OCI-LY7 (cell line): ENCODE measurements at regions not wholly inside any gene's neighbourhood (a gene's known extent, or its start where the extent isn't known, plus 50 kb on each side); places are given as distances from the start of the nearest gene placed in this dataset.

Experiments used
- BruUV-seq: library from RNA; stranded (reverse); fragments of 400-500 nt; replicated peaks from 2 replicates; lab custom pipeline; 2021; lab: Mats Ljungman, UMichigan
- CTCF ChIA-PET: fragments of 300-600 bp; sonication (Branson Sonifier 250); formaldehyde crosslinking; loops from one replicate; lab custom pipeline; 2022; ENCODE audit warnings: antibody characterized with exemption; ENCODE audit not compliant: unreplicated experiment; lab: Charles Lee
- POLR2A ChIA-PET: fragments of 300-600 bp; sonication (Branson Sonifier 250); formaldehyde crosslinking; loops from one replicate; lab custom pipeline; 2022; ENCODE audit warnings: antibody characterized with exemption; lab: Charles Lee
- DNase-seq: peaks from one replicate; pipeline ENCODE4 v3.0.0-alpha.2; 2015; ENCODE audit warnings: low spot score
- H2AFZ ChIP-seq: fragments of 200-600 bp; sonication (generic), shearing (Covaris generic); 2 replicates; pipeline ENCODE4 v1.6.1; 2014; ENCODE audit warnings: mild to moderate bottlenecking, antibody characterized with exemption, low read length, moderate library complexity
- H3K27ac ChIP-seq: fragments of 200-600 bp; sonication (generic); 2 replicates; pipeline ENCODE4 v1.5.1; 2014; ENCODE audit warnings: mixed run types, low read depth, mild to moderate bottlenecking, moderate library complexity, low read length, inconsistent platforms; ENCODE audit not compliant: poor library complexity, severe bottlenecking
- H3K36me3 ChIP-seq: fragments of 200-600 bp; sonication (generic); 2 replicates; pipeline ENCODE4 v1.6.1; 2014; ENCODE audit warnings: mild to moderate bottlenecking, antibody characterized with exemption, low read length, moderate library complexity, mixed read lengths; ENCODE audit not compliant: insufficient read depth
- H3K4me1 ChIP-seq: fragments of 200-600 bp; sonication (generic); 2 replicates; pipeline ENCODE4 v1.5.1; 2014; ENCODE audit warnings: mild to moderate bottlenecking, low read length; ENCODE audit not compliant: insufficient read depth, poor library complexity, severe bottlenecking
- H3K4me2 ChIP-seq: fragments of 200-600 bp; sonication (generic); 2 replicates; pipeline ENCODE4 v1.6.1; 2014; ENCODE audit warnings: mild to moderate bottlenecking, low read length
- H3K4me3 ChIP-seq: fragments of 200-600 bp; sonication (generic); 2 replicates; pipeline ENCODE4 v1.5.1; 2014; ENCODE audit warnings: mild to moderate bottlenecking, low read depth, low read length; ENCODE audit not compliant: poor library complexity, severe bottlenecking
- H3K79me2 ChIP-seq: fragments of 200-600 bp; sonication (generic); 2 replicates; pipeline ENCODE4 v1.6.1; 2016; ENCODE audit warnings: low read depth, mild to moderate bottlenecking, low read length, moderate library complexity, mixed read lengths; ENCODE audit not compliant: insufficient read depth
- H3K9me2 ChIP-seq: fragments of 200-600 bp; sonication (generic); 2 replicates; pipeline ENCODE4 v1.6.1; 2016; ENCODE audit warnings: mild to moderate bottlenecking, low read length, mixed read lengths; ENCODE audit not compliant: insufficient read depth
- H3K9me3 ChIP-seq: fragments of 200-600 bp; sonication (generic); 2 replicates; pipeline ENCODE4 v1.6.1; 2014; ENCODE audit warnings: mild to moderate bottlenecking, mixed run types, low read length, mixed read lengths
- H4K20me1 ChIP-seq: fragments of 200-600 bp; sonication (generic); 2 replicates; pipeline ENCODE4 v1.6.1; 2014; ENCODE audit warnings: mild to moderate bottlenecking, antibody characterized with exemption, low read length, moderate library complexity, mixed read lengths; ENCODE audit not compliant: insufficient read depth
- EZH2phosphoT487 ChIP-seq: fragments of 200-600 bp; sonication (generic); IDR thresholded peaks from 2 replicates; pipeline ENCODE4 v1.6.1; 2018; ENCODE audit warnings: low read depth, borderline replicate concordance, mild to moderate bottlenecking, mixed run types, antibody characterized with exemption, low read length, moderate library complexity, mixed read lengths
- intact Hi-C: fragments of 100-400 bp; cut with micrococcal nuclease; formaldehyde crosslinking; loops from one replicate; pipeline ENCODE4 v1.10.0; 2022; ENCODE audit not compliant: unreplicated experiment
- TF ChIP-seq, protein P1 (sequence below): fragments of 200-600 bp; sonication (generic); conservative IDR thresholded peaks from 2 replicates; pipeline ENCODE4 v1.5.1; 2014; ENCODE audit warnings: mild to moderate bottlenecking, antibody characterized with exemption, low read length, moderate library complexity, mixed read lengths

DNA sequence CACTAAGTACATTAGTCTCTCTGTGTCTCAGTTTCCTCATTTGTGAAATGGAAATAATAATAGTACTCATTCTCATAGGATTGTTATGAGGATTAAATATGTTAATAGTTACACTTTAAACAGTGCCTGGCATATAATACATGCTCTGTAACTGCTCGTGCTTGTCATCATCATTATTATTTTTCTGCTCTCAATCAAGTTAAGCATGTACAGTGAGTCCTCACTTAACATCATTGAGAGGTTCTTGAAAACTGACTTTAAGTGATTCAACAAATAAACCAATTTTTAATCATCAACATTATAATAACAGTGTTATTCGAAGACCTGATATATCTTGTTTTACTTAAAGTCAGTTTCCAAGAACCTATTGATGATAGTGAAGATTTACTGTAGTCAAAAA, 322.3 kb downstream of the ZFHX3 start:
- CTCF ChIA-PET: interaction anchor here (0.5 kb wide), 1 partner anchor 19 kb away, joined by 3 read pairs; no protein-coding TSS in a partner anchor
- no peak overlapping the region for H3K27ac ChIP-seq
- no peak overlapping the region for H3K4me2 ChIP-seq
- H4K20me1 ChIP-seq: no peaks in the 10 kb centered on the region
- H3K9me3 ChIP-seq: no peaks in the 10 kb centered on the region
- intact Hi-C loops: no loop called here
- no peaks in the 10 kb centered on the region for H3K4me1 ChIP-seq
- no peaks in the 10 kb centered on the region for H3K79me2 ChIP-seq
- H3K4me3 ChIP-seq: no peak overlapping the region
- H3K36me3 ChIP-seq: no peaks in the 10 kb centered on the region
- no peak for DNase-seq
- no peaks in the 10 kb centered on the region for H3K9me2 ChIP-seq
- TF ChIP-seq, protein P1, sequence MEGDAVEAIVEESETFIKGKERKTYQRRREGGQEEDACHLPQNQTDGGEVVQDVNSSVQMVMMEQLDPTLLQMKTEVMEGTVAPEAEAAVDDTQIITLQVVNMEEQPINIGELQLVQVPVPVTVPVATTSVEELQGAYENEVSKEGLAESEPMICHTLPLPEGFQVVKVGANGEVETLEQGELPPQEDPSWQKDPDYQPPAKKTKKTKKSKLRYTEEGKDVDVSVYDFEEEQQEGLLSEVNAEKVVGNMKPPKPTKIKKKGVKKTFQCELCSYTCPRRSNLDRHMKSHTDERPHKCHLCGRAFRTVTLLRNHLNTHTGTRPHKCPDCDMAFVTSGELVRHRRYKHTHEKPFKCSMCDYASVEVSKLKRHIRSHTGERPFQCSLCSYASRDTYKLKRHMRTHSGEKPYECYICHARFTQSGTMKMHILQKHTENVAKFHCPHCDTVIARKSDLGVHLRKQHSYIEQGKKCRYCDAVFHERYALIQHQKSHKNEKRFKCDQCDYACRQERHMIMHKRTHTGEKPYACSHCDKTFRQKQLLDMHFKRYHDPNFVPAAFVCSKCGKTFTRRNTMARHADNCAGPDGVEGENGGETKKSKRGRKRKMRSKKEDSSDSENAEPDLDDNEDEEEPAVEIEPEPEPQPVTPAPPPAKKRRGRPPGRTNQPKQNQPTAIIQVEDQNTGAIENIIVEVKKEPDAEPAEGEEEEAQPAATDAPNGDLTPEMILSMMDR: no peak
- no peak for TF ChIP-seq EZH2phosphoT487
- H2AFZ ChIP-seq: no peak overlapping the region
- POLR2A ChIA-PET: no interaction called here
- no TSS peak for BruUV-seq

DNA sequence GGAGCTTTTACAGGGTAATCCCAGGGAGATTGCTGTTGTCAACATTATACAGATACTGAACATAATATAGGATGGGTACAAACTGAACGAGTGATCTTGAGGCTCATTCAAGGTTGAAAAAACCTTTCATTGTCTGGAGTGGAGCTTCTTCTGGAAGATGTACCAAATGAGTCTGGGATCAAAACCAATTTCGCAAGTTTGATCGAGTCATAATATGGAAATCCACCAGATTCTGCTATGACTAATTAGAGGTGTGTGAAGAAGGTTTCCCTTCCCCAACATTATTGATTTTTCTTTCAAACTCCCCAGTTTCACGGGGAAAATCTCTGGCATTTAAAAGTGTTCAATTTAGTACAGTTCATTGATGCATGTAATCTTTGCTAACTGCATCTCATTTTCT, 324.1 kb downstream of the ZFHX3 start:
- ChIA-PET POLR2A (interaction anchor here (0.6 kb wide), 1 partner anchor 731 kb away, joined by 4 read pairs; no protein-coding TSS in a partner anchor), CTCF (no interaction called here)
- H3K36me3 ChIP-seq: no peaks in the 10 kb centered on the region
- H3K4me2 ChIP-seq: no peak overlapping the region
- TF ChIP-seq EZH2phosphoT487: no peak
- TF ChIP-seq, protein P1: no peak
- no peak overlapping the region for H3K4me3 ChIP-seq
- H3K4me1 ChIP-seq: no peaks in the 10 kb centered on the region
- H4K20me1 ChIP-seq: no peaks in the 10 kb centered on the region
- BruUV-seq: no TSS peak
- DNase-seq: no peak
- H3K27ac ChIP-seq: no peak overlapping the region
- no peak overlapping the region for H2AFZ ChIP-seq
- H3K9me2 ChIP-seq: no peaks in the 10 kb centered on the region
- H3K79me2 ChIP-seq: no peaks in the 10 kb centered on the region
- H3K9me3 ChIP-seq: no peaks in the 10 kb centered on the region
- intact Hi-C loops: no loop called here

DNA sequence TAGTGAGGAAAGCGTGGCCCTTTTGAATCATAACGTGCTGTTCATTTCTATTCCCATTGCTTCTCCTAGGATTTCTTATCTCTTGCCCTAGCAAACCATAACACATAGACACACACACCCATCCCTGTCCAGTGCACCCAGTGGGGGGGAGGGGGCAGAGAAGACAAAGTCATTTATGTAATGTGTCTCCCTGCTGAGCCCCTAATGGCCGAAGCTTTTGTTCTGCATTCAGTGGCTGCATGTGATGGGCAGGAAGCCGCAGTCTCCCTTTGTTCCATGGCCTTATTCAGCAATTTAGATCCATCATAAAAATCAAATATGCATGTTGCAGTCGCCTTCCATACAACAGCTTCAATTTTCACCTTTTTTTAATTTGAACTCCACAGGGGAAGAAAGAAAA, 325.4 kb downstream of the ZFHX3 start:
- no peaks in the 10 kb centered on the region for H3K36me3 ChIP-seq
- no peaks in the 10 kb centered on the region for H3K79me2 ChIP-seq
- no peak for TF ChIP-seq EZH2phosphoT487
- TF ChIP-seq, protein P1: no peak
- H3K27ac ChIP-seq: no peak overlapping the region
- H3K4me3 ChIP-seq: no peak overlapping the region
- H3K4me1 ChIP-seq: no peaks in the 10 kb centered on the region
- no peak overlapping the region for H2AFZ ChIP-seq
- POLR2A ChIA-PET: no interaction called here
- H3K4me2 ChIP-seq: no peak overlapping the region
- intact Hi-C loops: no loop called here
- H3K9me3 ChIP-seq: no peaks in the 10 kb centered on the region
- H3K9me2 ChIP-seq: no peaks in the 10 kb centered on the region
- CTCF ChIA-PET: no interaction called here
- no peaks in the 10 kb centered on the region for H4K20me1 ChIP-seq
- no peak for DNase-seq
- no TSS peak for BruUV-seq
